ENCODE measurements at regions not wholly inside any gene's neighbourhood (a gene's known extent, or its start where the extent isn't known, plus 50 kb on each side); places are given as distances from the start of the nearest gene placed in this dataset.

DNA sequence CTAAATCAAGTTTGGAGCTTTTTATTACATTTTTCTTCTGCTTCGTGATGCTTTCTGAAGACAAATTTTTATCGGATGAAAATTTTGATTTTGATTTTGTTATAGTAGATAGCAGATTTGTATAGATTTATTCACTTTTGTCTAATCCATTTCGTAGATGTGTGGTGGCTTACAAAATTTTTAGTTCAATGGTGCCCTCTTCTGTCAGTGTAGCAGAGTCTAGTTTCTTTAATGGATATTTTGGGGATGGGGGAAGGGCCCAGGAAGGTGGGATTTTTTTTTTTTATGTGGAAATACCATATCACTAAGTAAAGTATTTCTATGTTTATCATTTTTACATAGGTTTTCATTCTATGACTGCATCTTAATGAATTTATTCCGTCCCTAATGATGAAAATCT is 259.9 kb upstream of the TARS1 start:
- no peaks in the 10 kb centered on the region for H3K9me3 ChIP-seq
- intact Hi-C loops (cut with DNase I): no loop called here
- H3K27ac ChIP-seq (replicated peaks in 1 of 4): no peak overlapping the region
- no peaks in the 10 kb centered on the region for H3K36me3 ChIP-seq
- 74% methylated on average over 4 of the region's 4 CpGs for WGBS
- H3K4me1 ChIP-seq: no peaks in the 10 kb centered on the region
- DNase-seq (ENCODE audit: extremely low spot score): no peak
- H3K27me3 ChIP-seq: no peaks in the 10 kb centered on the region
- TF ChIP-seq EP300 (IDR thresholded peaks at IDR 0.05) (no peak), POLR2A (IDR thresholded peaks at IDR 0.05; ENCODE audit: low read depth) (no peak), POLR2AphosphoS5 (IDR thresholded peaks at IDR 0.05) (no peak)
- TF ChIP-seq, protein P1, sequence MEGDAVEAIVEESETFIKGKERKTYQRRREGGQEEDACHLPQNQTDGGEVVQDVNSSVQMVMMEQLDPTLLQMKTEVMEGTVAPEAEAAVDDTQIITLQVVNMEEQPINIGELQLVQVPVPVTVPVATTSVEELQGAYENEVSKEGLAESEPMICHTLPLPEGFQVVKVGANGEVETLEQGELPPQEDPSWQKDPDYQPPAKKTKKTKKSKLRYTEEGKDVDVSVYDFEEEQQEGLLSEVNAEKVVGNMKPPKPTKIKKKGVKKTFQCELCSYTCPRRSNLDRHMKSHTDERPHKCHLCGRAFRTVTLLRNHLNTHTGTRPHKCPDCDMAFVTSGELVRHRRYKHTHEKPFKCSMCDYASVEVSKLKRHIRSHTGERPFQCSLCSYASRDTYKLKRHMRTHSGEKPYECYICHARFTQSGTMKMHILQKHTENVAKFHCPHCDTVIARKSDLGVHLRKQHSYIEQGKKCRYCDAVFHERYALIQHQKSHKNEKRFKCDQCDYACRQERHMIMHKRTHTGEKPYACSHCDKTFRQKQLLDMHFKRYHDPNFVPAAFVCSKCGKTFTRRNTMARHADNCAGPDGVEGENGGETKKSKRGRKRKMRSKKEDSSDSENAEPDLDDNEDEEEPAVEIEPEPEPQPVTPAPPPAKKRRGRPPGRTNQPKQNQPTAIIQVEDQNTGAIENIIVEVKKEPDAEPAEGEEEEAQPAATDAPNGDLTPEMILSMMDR (IDR thresholded peaks at IDR 0.05): peak in 1 of 3 experiments; percentile 16
- no peak overlapping the region for H3K4me3 ChIP-seq

DNA sequence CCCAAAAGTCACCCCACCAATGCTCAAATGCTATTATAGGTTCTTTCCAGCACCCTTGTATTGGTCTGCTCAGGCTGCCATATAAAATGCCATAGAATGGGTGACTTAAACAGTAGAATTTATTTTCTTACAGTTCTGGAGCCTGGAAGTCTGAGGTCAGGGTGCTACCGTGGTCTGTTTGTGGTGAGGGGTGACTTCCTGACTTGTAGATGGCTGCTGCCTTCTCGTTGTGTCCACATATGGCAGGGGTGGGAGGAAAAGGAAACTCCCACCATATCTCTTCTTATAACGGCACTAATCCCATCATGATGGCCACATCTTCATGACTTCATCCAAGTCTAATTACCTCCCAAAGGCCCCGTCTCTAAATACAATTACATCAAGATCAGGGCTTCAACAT is 257.8 kb upstream of the TARS1 start:
- Histone ChIP-seq H3K27me3 (no peaks in the 10 kb centered on the region), H3K4me1 (no peaks in the 10 kb centered on the region), H3K4me3 (no peak overlapping the region), H3K36me3 (no peaks in the 10 kb centered on the region), H3K9me3 (no peaks in the 10 kb centered on the region), H3K27ac (replicated peaks in 1 of 4) (no peak overlapping the region)
- WGBS: 79% methylated on average over 4 of the region's 4 CpGs
- no peak for DNase-seq (ENCODE audit: extremely low spot score)
- intact Hi-C loops (cut with DNase I): no loop called here
- TF ChIP-seq EP300 (IDR thresholded peaks at IDR 0.05) (no peak), POLR2A (IDR thresholded peaks at IDR 0.05; ENCODE audit: low read depth) (no peak), POLR2AphosphoS5 (IDR thresholded peaks at IDR 0.05) (no peak)
- TF ChIP-seq, protein P1 (IDR thresholded peaks at IDR 0.05): no peak

DNA sequence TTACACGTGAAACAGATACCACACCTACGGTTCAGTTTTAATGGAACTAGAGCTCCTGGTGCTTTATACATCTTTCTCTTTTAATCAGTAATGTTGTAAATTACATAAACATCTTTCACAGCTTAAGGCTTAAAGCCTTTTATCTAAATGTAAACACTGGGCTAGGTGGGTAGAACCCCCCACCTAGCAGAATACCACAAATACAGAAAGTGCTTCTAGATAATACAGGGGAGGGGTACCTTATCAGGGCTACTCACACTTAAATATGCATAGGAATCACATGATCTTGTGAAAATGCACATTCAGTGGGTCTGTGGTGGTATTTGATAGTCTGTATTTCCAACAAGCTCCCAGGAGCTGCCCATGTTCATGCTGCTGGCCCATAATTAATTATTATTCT is 256.4 kb upstream of the TARS1 start:
- Histone ChIP-seq H3K36me3 (no peaks in the 10 kb centered on the region), H3K9me3 (peaks cover 0 to 6% (median 2%) of the 10 kb centered on the region in 4 donors), H3K27ac (replicated peaks in 1 of 4) (no peak overlapping the region), H3K27me3 (no peaks in the 10 kb centered on the region), H3K4me1 (no peaks in the 10 kb centered on the region), H3K4me3 (no peak overlapping the region)
- TF ChIP-seq, protein P1 (IDR thresholded peaks at IDR 0.05): no peak
- no peak for TF ChIP-seq POLR2AphosphoS5 (IDR thresholded peaks at IDR 0.05)
- TF ChIP-seq POLR2A (IDR thresholded peaks at IDR 0.05; ENCODE audit: low read depth): no peak
- TF ChIP-seq EP300 (IDR thresholded peaks at IDR 0.05): no peak
- intact Hi-C loops (cut with DNase I): no loop called here
- 78% methylated on average over 2 of the region's 2 CpGs for WGBS
- DNase-seq (ENCODE audit: extremely low spot score): no peak

DNA sequence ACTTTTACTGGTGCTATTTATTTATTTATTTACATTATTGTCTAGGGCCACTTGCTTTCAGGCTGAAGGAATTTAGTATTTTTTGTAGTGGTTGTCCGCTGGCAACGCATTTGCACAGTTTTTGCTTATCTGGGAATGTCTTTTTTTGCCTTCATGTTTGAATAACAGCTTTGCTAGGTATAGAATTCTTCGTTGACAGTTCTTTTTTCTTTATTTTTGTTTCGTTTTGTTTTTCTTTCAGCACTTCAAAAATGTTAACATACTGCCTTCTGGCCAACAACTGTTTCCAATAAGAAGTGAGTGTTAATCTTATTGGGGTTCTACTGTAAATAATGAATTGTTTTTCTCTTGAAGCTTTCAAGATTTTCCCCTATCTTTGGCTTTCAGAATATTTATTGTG is 252.7 kb upstream of the TARS1 start:
- intact Hi-C loops (cut with DNase I): no loop called here

DNA sequence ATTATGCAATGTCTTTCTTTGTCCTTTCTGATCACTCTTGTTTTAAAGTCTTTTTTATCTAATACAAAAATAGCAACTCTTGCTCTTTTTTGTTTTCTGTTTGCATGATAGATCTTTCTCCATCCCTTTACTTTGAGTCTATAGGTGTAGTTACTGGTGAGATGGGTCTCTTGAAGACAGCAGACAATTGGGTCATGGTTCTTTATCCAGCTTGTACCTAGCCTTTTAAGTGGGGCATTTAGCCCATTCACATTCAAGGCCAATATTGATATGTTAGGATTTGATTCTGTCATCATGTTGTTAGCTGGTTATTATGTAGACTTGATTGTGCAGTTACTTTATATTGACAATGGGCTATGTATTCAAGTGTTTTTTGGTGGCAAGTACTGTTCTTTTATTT is 245.9 kb upstream of the TARS1 start:
- H3K4me1 ChIP-seq: no peaks in the 10 kb centered on the region
- no peak overlapping the region for H3K27ac ChIP-seq (replicated peaks in 1 of 4)
- TF ChIP-seq POLR2AphosphoS5 (IDR thresholded peaks at IDR 0.05): no peak
- TF ChIP-seq EP300 (IDR thresholded peaks at IDR 0.05): no peak
- no peak for TF ChIP-seq POLR2A (IDR thresholded peaks at IDR 0.05; ENCODE audit: low read depth)
- TF ChIP-seq, protein P1 (IDR thresholded peaks at IDR 0.05): no peak
- no peak overlapping the region for H3K4me3 ChIP-seq
- no peaks in the 10 kb centered on the region for H3K27me3 ChIP-seq
- DNase-seq (ENCODE audit: extremely low spot score): no peak
- no peaks in the 10 kb centered on the region for H3K9me3 ChIP-seq
- intact Hi-C loops (cut with DNase I): no loop called here
- H3K36me3 ChIP-seq: no peaks in the 10 kb centered on the region

More for the DNA sequence above, 252.7 kb upstream of the TARS1 start:
- DNase-seq (ENCODE audit: extremely low spot score): no peak
- H3K4me1 ChIP-seq: no peaks in the 10 kb centered on the region
- no peak overlapping the region for H3K27ac ChIP-seq (replicated peaks in 1 of 4)
- TF ChIP-seq POLR2A (IDR thresholded peaks at IDR 0.05; ENCODE audit: low read depth): no peak
- no peak for TF ChIP-seq EP300 (IDR thresholded peaks at IDR 0.05)
- no peak for TF ChIP-seq POLR2AphosphoS5 (IDR thresholded peaks at IDR 0.05)
- TF ChIP-seq, protein P1 (IDR thresholded peaks at IDR 0.05): no peak
- no peaks in the 10 kb centered on the region for H3K36me3 ChIP-seq
- H3K9me3 ChIP-seq: peaks cover 0 to 7% (median 2%) of the 10 kb centered on the region in 4 donors
- H3K27me3 ChIP-seq: no peaks in the 10 kb centered on the region
- H3K4me3 ChIP-seq: no peak overlapping the region
- WGBS: 90% methylated on average over 4 of the region's 4 CpGs

Data from esophagus muscularis mucosa (tissue), 4 donors.